ENCODE measurements at regions not wholly inside any gene's neighbourhood (a gene's known extent, or its start where the extent isn't known, plus 50 kb on each side); places are given as distances from the start of the nearest gene placed in this dataset.
"Not testable (repeated sequence)": the region's sequence is repeated elsewhere in the genome, so short reads cannot be mapped to it uniquely, and the experiment has no call there.

- Histone ChIP-seq H3K4me1 (replicated peaks) (no peaks in the 10 kb centered on the region), H3K27ac (no peak overlapping the region), H3K36me3 (no peaks in the 10 kb centered on the region), H3K4me3 (no peak overlapping the region), H3K27me3 (replicated peaks; ENCODE audit: insufficient read depth) (no peaks in the 10 kb centered on the region), H3K9me3 (no peaks in the 10 kb centered on the region)
- intact Hi-C loops (cut with DNase I) = no loop called here
- TF ChIP-seq, protein P1, sequence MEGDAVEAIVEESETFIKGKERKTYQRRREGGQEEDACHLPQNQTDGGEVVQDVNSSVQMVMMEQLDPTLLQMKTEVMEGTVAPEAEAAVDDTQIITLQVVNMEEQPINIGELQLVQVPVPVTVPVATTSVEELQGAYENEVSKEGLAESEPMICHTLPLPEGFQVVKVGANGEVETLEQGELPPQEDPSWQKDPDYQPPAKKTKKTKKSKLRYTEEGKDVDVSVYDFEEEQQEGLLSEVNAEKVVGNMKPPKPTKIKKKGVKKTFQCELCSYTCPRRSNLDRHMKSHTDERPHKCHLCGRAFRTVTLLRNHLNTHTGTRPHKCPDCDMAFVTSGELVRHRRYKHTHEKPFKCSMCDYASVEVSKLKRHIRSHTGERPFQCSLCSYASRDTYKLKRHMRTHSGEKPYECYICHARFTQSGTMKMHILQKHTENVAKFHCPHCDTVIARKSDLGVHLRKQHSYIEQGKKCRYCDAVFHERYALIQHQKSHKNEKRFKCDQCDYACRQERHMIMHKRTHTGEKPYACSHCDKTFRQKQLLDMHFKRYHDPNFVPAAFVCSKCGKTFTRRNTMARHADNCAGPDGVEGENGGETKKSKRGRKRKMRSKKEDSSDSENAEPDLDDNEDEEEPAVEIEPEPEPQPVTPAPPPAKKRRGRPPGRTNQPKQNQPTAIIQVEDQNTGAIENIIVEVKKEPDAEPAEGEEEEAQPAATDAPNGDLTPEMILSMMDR (IDR thresholded peaks at IDR 0.05) = no peak
- TF ChIP-seq POLR2A (IDR thresholded peaks at IDR 0.05) (no peak), POLR2AphosphoS5 (IDR thresholded peaks at IDR 0.05) (no peak)
- DNase-seq (ENCODE audit: low spot score) = no peak
- 44% methylated on average over 1 of the region's 1 CpG for WGBS
These were observed 190.4 kb downstream of the MC4R start for GRCh38 chr18:60182223-60182622.

DNA sequence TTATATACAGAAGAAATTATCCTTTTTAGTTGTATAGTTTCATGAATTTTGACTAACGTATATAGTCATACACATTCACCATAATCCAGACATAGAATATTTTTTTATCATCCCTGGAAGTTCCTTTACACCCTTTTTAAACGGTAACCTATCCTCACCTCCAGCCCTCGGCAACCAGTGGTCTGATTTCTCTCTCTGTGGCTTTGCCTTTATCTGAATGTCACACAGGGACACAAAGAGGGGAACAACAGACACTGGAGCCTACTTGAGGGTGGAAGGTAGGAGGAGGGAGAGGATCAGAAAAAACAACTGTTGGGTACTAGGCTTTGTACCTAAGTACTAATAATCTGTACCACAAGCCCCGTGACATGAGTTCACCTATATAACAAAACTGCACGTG is 191.9 kb downstream of the MC4R start:
- TF ChIP-seq POLR2AphosphoS5 (IDR thresholded peaks at IDR 0.05) (no peak), POLR2A (IDR thresholded peaks at IDR 0.05) (no peak)
- TF ChIP-seq, protein P1 (IDR thresholded peaks at IDR 0.05) = no peak
- Histone ChIP-seq H3K4me1 (replicated peaks) (no peaks in the 10 kb centered on the region), H3K27ac (no peak overlapping the region), H3K27me3 (replicated peaks; ENCODE audit: insufficient read depth) (no peaks in the 10 kb centered on the region), H3K4me3 (no peak overlapping the region), H3K9me3 (no peaks in the 10 kb centered on the region), H3K36me3 (no peaks in the 10 kb centered on the region)
- no peak for DNase-seq (ENCODE audit: low spot score)
- 58% methylated on average over 5 of the region's 5 CpGs for WGBS
- intact Hi-C loops (cut with DNase I) = no loop called here

GRCh38 chr18:60178224-60178623 is 194.4 kb downstream of the MC4R start:
- H3K36me3 ChIP-seq; intact Hi-C loops (cut with DNase I); H3K27me3 ChIP-seq (replicated peaks; ENCODE audit: insufficient read depth); H3K4me3 ChIP-seq; H3K27ac ChIP-seq; H3K4me1 ChIP-seq (replicated peaks); H3K9me3 ChIP-seq; DNase-seq (ENCODE audit: low spot score): not testable (repeated sequence)
- WGBS = 95% methylated on average over 6 of the region's 6 CpGs

DNA sequence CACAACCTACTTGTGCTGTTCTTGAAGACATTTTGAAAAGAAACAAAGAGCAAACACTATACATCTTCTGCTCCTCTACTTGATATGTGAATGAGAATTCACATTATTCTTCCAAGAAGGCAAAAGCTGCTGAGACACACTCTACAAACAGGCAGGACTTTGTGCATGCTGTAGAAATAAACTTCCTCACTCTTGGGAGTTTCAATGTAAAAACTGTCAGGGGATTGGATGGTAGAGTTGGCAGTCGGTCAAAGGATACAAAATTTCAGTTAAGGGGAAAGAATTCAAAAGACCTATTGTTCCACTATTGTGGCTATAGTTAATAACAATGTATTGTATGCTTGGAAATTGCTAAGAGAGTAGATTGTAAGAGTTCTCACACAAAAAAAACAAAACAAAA is 196.3 kb downstream of the MC4R start:
- DNase-seq (ENCODE audit: low spot score) = no peak
- Histone ChIP-seq H3K27me3 (replicated peaks; ENCODE audit: insufficient read depth) (no peaks in the 10 kb centered on the region), H3K9me3 (no peaks in the 10 kb centered on the region), H3K4me1 (replicated peaks) (no peaks in the 10 kb centered on the region), H3K36me3 (no peaks in the 10 kb centered on the region), H3K27ac (no peak overlapping the region), H3K4me3 (no peak overlapping the region)
- 32% methylated on average over 1 of the region's 1 CpG for WGBS
- intact Hi-C loops (cut with DNase I) = no loop called here
- TF ChIP-seq, protein P1 (IDR thresholded peaks at IDR 0.05) = no peak

DNA sequence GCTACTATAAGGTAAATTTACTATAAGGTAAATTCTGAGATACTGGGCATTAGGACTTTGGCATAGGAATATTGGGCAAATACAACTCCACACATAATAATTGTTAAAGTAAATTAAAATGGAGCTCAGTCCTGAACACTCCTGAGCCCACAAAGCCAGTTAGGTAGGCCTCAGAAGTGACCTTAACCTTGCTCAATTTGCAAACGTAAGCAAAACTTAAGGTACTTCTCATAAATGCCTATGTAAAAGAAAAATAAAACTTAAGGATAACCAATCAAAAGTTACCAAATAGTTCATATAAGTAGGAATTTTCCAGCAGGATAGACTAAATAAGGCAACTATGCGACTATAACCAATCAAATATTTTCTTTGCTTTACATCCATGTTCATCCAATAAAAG is 197.7 kb downstream of the MC4R start:
- Histone ChIP-seq H3K27ac (no peak overlapping the region), H3K4me1 (replicated peaks) (no peaks in the 10 kb centered on the region), H3K27me3 (replicated peaks; ENCODE audit: insufficient read depth) (no peaks in the 10 kb centered on the region), H3K9me3 (no peaks in the 10 kb centered on the region), H3K4me3 (no peak overlapping the region), H3K36me3 (no peaks in the 10 kb centered on the region)
- DNase-seq (ENCODE audit: low spot score) = no peak
- intact Hi-C loops (cut with DNase I) = no loop called here
- TF ChIP-seq POLR2AphosphoS5 (IDR thresholded peaks at IDR 0.05) (no peak), POLR2A (IDR thresholded peaks at IDR 0.05) (no peak)
- TF ChIP-seq, protein P1 (IDR thresholded peaks at IDR 0.05) = no peak
- WGBS = 89% methylated on average over 2 of the region's 2 CpGs

All from prostate gland (tissue), 2 donors.